GM12875 (cell line): ENCODE measurements at regions not wholly inside any gene's neighbourhood (a gene's known extent, or its start where the extent isn't known, plus 50 kb on each side); places are given as distances from the start of the nearest gene placed in this dataset.
A peak's percentile ranks its signal among the peaks of the same experiment; 100 is the strongest.

ENCODE experiments used
- H3K4me3 ChIP-seq: one replicate; pipeline ENCODE4 v1.5.1; 2011; ENCODE audit warnings: low read depth, low read length, control low read depth
- TF ChIP-seq, protein P1 (sequence below): IDR thresholded peaks from 2 replicates; pipeline ENCODE4 v1.5.1; 2011; ENCODE audit warnings: low read depth, mild to moderate bottlenecking, control low read depth, inconsistent platforms, low read length, moderate library complexity, borderline replicate concordance; ENCODE audit not compliant: insufficient read depth

DNA sequence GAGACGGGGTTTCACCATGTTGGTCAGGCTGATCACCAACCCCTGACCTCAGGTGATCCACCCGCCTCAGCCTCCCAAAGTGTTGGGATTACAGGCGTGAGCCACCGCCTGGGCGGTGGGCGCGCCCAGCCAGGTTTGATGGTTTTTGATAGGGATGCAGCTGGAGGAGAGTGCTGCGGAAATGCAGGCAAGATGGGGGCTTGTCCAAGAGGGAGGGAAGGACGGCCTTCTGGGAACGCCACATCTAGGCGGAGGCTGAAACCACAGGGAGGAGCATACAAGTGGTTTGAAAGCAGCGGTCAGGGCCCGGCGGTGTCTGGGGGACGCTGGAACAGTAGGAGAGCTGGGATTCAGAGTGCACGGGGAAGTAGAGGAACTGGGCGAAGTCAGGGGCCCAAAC lies 134.6 kb downstream of the VRK1 start:
- TF ChIP-seq, protein P1, sequence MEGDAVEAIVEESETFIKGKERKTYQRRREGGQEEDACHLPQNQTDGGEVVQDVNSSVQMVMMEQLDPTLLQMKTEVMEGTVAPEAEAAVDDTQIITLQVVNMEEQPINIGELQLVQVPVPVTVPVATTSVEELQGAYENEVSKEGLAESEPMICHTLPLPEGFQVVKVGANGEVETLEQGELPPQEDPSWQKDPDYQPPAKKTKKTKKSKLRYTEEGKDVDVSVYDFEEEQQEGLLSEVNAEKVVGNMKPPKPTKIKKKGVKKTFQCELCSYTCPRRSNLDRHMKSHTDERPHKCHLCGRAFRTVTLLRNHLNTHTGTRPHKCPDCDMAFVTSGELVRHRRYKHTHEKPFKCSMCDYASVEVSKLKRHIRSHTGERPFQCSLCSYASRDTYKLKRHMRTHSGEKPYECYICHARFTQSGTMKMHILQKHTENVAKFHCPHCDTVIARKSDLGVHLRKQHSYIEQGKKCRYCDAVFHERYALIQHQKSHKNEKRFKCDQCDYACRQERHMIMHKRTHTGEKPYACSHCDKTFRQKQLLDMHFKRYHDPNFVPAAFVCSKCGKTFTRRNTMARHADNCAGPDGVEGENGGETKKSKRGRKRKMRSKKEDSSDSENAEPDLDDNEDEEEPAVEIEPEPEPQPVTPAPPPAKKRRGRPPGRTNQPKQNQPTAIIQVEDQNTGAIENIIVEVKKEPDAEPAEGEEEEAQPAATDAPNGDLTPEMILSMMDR: no peak
- no peak overlapping the region for H3K4me3 ChIP-seq

DNA sequence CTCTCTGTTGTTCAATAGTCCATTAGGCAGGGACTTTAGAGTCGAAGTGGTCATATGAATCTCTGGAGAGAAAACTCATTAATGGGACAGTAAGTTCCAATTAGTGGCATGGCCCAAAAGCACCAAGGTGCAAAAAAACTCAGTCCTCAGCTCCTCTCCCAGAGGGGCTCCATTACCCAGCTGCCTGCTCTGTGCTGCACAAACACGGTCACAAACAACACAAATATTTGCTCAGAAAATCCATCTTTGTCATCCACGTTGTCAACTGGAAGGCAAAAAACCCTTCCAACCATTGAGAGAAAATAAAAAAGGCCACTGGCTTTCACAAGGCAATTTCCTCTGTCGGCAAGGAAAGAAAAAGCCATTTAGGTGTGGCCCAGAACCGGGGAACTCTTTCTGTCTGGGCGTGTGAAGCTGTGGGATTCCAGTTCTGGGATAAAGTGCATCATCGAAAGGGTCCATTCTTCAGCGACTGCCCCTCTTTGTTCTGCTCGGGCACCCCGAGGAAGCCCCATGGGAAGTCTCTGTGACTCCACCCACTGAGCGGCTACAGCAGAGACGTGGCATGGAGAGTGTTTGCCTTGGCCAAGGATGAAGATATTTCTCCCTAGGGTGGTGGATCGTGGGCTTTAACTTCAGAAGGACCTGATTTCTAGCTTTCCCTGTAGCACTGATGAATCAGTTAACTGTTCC lies 137.6 kb downstream of the VRK1 start:
- TF ChIP-seq, protein P1: no peak
- H3K4me3 ChIP-seq: no peak overlapping the region

DNA sequence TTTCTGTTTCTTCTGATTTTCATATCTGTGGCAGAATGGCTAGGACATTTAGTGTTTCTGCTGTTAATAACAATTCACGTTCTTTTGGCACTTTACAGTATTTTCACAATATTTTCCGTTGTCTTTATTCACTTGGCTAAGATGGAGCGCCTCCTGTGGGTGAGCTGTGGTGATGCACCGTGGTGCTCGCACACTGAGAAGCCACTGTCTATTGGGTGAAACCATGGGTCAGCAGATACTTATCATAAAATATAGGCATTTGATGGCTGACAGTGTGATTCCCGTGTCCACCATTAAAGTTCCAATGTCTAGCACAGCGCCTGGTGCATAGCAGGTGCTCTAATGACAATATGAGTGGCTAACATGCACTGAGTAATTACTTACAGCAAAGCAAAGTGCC lies 141.8 kb downstream of the VRK1 start:
- TF ChIP-seq, protein P1: peak; percentile 67
- no peak overlapping the region for H3K4me3 ChIP-seq

DNA sequence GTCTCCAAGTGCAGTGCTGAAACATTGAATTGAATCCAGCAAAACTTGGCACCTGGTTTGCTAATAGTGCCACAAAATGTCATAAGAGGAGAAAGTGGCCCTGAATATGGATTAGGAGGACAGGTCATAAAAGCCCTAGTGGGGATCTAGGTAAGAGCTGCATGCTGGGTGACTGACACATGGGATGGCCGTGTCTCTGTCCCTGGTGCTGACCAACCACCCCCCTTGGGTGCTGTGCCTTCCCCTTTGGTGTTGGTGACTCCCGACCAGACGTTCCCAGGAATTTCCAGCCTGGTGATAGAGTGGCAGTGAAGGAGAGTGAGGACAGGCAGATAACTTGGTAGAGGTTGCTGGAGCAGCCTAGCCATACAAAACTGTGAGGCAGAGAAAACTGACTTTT lies 142.8 kb downstream of the VRK1 start:
- TF ChIP-seq, protein P1: no peak
- no peak overlapping the region for H3K4me3 ChIP-seq

DNA sequence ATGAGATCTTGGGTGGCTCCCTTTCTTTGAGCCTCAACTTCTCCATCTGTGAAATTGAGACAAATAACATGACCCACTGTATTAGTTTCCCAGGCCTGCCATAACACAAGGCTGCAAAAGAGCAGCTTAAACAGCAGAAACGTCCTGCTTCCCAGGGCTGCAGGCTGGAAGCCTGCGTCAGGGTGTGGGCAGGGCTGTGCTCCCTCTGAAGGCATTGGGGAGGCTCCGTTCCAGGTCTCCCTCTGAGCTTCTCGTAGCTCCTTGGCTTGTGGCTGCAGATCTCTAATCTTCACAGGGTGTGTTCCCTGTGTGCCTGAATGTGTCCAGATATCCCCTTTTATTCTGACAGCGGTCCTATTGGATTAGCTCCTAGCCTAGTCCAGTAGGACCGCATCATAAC lies 147.1 kb downstream of the VRK1 start:
- TF ChIP-seq, protein P1: no peak

DNA sequence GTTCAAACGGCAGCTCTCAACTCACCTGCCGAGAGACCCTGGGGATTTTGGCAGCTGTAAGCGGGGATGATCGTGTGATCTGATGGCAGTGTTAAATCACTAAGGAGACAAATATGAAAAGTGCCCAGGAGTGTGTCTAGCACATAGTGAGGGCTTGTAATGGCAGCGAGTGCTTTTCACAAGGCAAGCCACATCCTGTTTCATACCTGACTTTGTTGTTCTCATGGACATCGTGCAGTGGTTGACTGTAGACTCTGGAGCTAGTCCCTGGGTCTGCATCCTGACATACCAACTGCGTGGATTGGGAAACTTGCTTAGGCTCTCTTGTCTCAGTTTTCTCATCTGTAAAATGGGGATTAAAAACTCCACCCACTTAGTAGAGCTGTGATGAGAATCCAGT lies 148.5 kb downstream of the VRK1 start:
- H3K4me3 ChIP-seq: no peak overlapping the region
- TF ChIP-seq, protein P1: no peak

More for the DNA sequence above, 147.1 kb downstream of the VRK1 start:
- no peak overlapping the region for H3K4me3 ChIP-seq

DNA sequence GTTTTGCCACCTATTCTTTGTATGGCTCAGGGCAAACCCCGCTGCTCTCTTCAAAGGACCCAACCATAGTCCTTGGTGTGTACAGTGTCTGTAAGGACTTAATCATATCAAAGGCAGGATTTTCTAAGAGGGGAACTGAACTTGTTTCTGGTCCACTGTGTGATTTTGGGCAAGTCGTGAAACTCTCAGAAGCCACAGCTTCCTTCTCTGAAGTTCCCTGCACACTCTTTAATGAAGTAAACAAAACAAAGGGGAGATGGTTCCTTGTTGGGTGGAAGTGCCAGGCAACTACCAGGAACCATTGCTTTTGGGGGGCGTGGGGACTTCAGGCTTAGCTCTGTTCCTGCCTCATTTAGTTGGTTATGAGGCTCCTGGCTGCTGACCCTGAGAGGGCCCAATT lies 152.4 kb downstream of the VRK1 start:
- TF ChIP-seq, protein P1: no peak
- no peak overlapping the region for H3K4me3 ChIP-seq
